H9 (cell line): ENCODE measurements at regions not wholly inside any gene's neighbourhood (a gene's known extent, or its start where the extent isn't known, plus 50 kb on each side); places are given as distances from the start of the nearest gene placed in this dataset.

Experiments
- DNase-seq: peaks from one replicate; pipeline ENCODE4 v3.0.0-alpha.2; 2017
- H2AFZ ChIP-seq: one replicate; pipeline ENCODE4 v1.6.1; 2013; ENCODE audit warnings: mild to moderate bottlenecking, low read length, control low read depth, moderate library complexity
- H2AK5ac ChIP-seq: 2 replicates; pipeline ENCODE4 v1.6.1; 2013; ENCODE audit warnings: low read length, control low read depth, mixed read lengths; ENCODE audit not compliant: insufficient read length
- H2BK120ac ChIP-seq: one replicate; pipeline ENCODE4 v1.6.1; 2013; ENCODE audit warnings: low read depth, mild to moderate bottlenecking, low read length, control low read depth, inconsistent platforms; ENCODE audit not compliant: poor library complexity, severe bottlenecking
- H2BK12ac ChIP-seq: 2 replicates; pipeline ENCODE4 v1.6.1; 2013; ENCODE audit warnings: low read length, control low read depth, mixed read lengths, low read depth; ENCODE audit not compliant: insufficient read length
- H2BK15ac ChIP-seq: 2 replicates; pipeline ENCODE4 v1.6.1; 2013; ENCODE audit warnings: low read depth, low read length, control low read depth
- H2BK20ac ChIP-seq: one replicate; pipeline ENCODE4 v1.6.1; 2013; ENCODE audit warnings: low read depth, mild to moderate bottlenecking, low read length, control low read depth, inconsistent platforms; ENCODE audit not compliant: poor library complexity, severe bottlenecking
- H2BK5ac ChIP-seq: 2 replicates; pipeline ENCODE4 v1.6.1; 2013; ENCODE audit warnings: low read length, control low read depth, mixed read lengths; ENCODE audit not compliant: insufficient read length
- H3K14ac ChIP-seq: 2 replicates; pipeline ENCODE4 v1.6.1; 2013; ENCODE audit warnings: low read length, control low read depth; ENCODE audit not compliant: insufficient read depth
- H3K18ac ChIP-seq: 2 replicates; pipeline ENCODE4 v1.6.1; 2013; ENCODE audit warnings: low read depth, mild to moderate bottlenecking, mixed read lengths, low read length, control low read depth; ENCODE audit not compliant: insufficient read length
- H3K23ac ChIP-seq: 2 replicates; pipeline ENCODE4 v1.6.1; 2013; ENCODE audit warnings: low read length, control low read depth, mixed read lengths, low read depth; ENCODE audit not compliant: insufficient read length
- H3K23me2 ChIP-seq: 2 replicates; pipeline ENCODE4 v1.6.1; 2013; ENCODE audit warnings: low read depth, mild to moderate bottlenecking, mixed read lengths, low read length, control low read depth; ENCODE audit not compliant: insufficient read length, poor library complexity, severe bottlenecking
- H3K27ac ChIP-seq: 2 replicates; pipeline ENCODE4 v1.5.1; 2013; ENCODE audit warnings: low read length, control low read depth, mixed read lengths, low read depth; ENCODE audit not compliant: insufficient read length
- H3K27me3 ChIP-seq: 2 replicates; pipeline ENCODE4 v1.6.1; 2013; ENCODE audit warnings: low read length, control low read depth, inconsistent platforms; ENCODE audit not compliant: insufficient read depth
- H3K4ac ChIP-seq: 2 replicates; pipeline ENCODE4 v1.6.1; 2013; ENCODE audit warnings: low read depth, mild to moderate bottlenecking, control low read depth, inconsistent platforms, low read length, moderate library complexity
- H3K4me1 ChIP-seq: 2 replicates; pipeline ENCODE4 v1.6.1; 2013; ENCODE audit warnings: low read length, control low read depth, inconsistent platforms; ENCODE audit not compliant: insufficient read depth
- H3K4me2 ChIP-seq: 2 replicates; pipeline ENCODE4 v1.6.1; 2013; ENCODE audit warnings: low read length, control low read depth, mixed read lengths; ENCODE audit not compliant: insufficient read length, insufficient read depth
- H3K56ac ChIP-seq: 2 replicates; pipeline ENCODE4 v1.6.1; 2013; ENCODE audit warnings: low read depth, mild to moderate bottlenecking, mixed read lengths, low read length, control low read depth; ENCODE audit not compliant: insufficient read length
- H3K79me1 ChIP-seq: 2 replicates; pipeline ENCODE4 v1.6.1; 2013; ENCODE audit warnings: low read depth, mild to moderate bottlenecking, moderate library complexity, low read length, control low read depth, inconsistent platforms; ENCODE audit not compliant: insufficient read depth, poor library complexity, severe bottlenecking
- H3K79me2 ChIP-seq: 2 replicates; pipeline ENCODE4 v1.6.1; 2013; ENCODE audit warnings: low read length, control low read depth, inconsistent platforms; ENCODE audit not compliant: insufficient read depth
- H3K9ac ChIP-seq: 2 replicates; pipeline ENCODE4 v1.6.1; 2013; ENCODE audit warnings: low read length, control low read depth, mixed read lengths; ENCODE audit not compliant: insufficient read length; ENCODE audit errors: extremely low read depth
- H3K9me3 ChIP-seq: one replicate; pipeline ENCODE4 v1.6.1; 2013; ENCODE audit warnings: low read depth, low read length, inconsistent platforms; ENCODE audit not compliant: control insufficient read depth
- H3T11ph ChIP-seq: one replicate; pipeline ENCODE4 v1.6.1; 2013; ENCODE audit warnings: mild to moderate bottlenecking, low read length, control low read depth, inconsistent platforms
- H4K20me1 ChIP-seq: one replicate; pipeline ENCODE4 v1.6.1; 2013; ENCODE audit not compliant: control insufficient read depth, insufficient read length, insufficient read depth
- H4K5ac ChIP-seq: 2 replicates; pipeline ENCODE4 v1.6.1; 2013; ENCODE audit warnings: low read depth, mild to moderate bottlenecking, mixed read lengths, low read length, control low read depth; ENCODE audit not compliant: insufficient read length
- H4K8ac ChIP-seq: replicated peaks from 2 replicates; pipeline ENCODE4 v1.6.1; 2013; ENCODE audit warnings: low read length, control low read depth, mixed read lengths, low read depth; ENCODE audit not compliant: insufficient read length
- H4K91ac ChIP-seq: 2 replicates; pipeline ENCODE4 v1.6.1; 2013; ENCODE audit warnings: low read depth, mild to moderate bottlenecking, moderate library complexity, mixed read lengths, low read length, control low read depth; ENCODE audit not compliant: insufficient read length
- H3K27ac Mint-ChIP-seq, 3 experiments: 2 replicates in 2 of 3; 3 replicates in 1 of 3; pipeline ENCODE4 v1.8.0; 2020 to 2021; ENCODE audit warnings: mixed read lengths in 3 of 3, mild to moderate bottlenecking in 1 of 3, moderate library complexity in 1 of 3
- H3K27me3 Mint-ChIP-seq: 2 replicates; pipeline ENCODE4 v1.8.0; 2021; ENCODE audit warnings: low read depth, mild to moderate bottlenecking, moderate library complexity, mixed read lengths
- H3K36me3 Mint-ChIP-seq, 3 experiments: 2 replicates in 2 of 3; 3 replicates in 1 of 3; pipeline ENCODE4 v1.8.0; 2020 to 2021; ENCODE audit warnings: low read depth in 3 of 3, mixed read lengths in 3 of 3; ENCODE audit not compliant: insufficient read depth in 1 of 3
- H3K4me1 Mint-ChIP-seq, 2 experiments: 2 replicates each; pipeline ENCODE4 v1.8.0; 2020; ENCODE audit warnings: mixed read lengths in 2 of 2
- H3K4me3 Mint-ChIP-seq, 2 experiments: 2 replicates in 1 of 2; 3 replicates in 1 of 2; pipeline ENCODE4 v1.8.0; 2020 to 2021; ENCODE audit warnings: mild to moderate bottlenecking in 2 of 2, mixed read lengths in 2 of 2, moderate library complexity in 1 of 2
- H3K9me3 Mint-ChIP-seq, 2 experiments: 2 replicates in 1 of 2; 3 replicates in 1 of 2; pipeline ENCODE4 v1.8.0; 2020; ENCODE audit warnings: mild to moderate bottlenecking in 2 of 2, mixed read lengths in 2 of 2, moderate library complexity in 1 of 2
- CTCF ChIP-seq: fragments of 200-600 bp; sonication (generic); conservative IDR thresholded peaks from 3 replicates; pipeline ENCODE4 v1.8.0; 2021; ENCODE audit warnings: antibody characterized with exemption, mild to moderate bottlenecking
- WGBS: extraction: QIAGEN DNeasy Blood & Tissue Kit; methylation state at CpG from one replicate; pipeline ENCODE4 v1.1.7; 2013; ENCODE audit warnings: missing lambda C conversion rate, low lambda C conversion rate, mixed read lengths; ENCODE audit not compliant: insufficient read length; ENCODE audit errors: extremely low coverage; 5-methylcytosine and 5-hydroxymethylcytosine counted together

GRCh38 chrX:5823903-5824302 is 404.8 kb downstream of the NLGN4X start:
- Histone ChIP-seq H4K8ac (no peak overlapping the region), H2BK120ac (no peak overlapping the region), H4K5ac (no peak overlapping the region), H3K56ac (no peak overlapping the region), H3K23ac (no peak overlapping the region), H3K4ac (no peak overlapping the region), H3K9ac (no peak overlapping the region), H4K20me1 (no peaks in the 10 kb centered on the region), H2AK5ac (no peak overlapping the region), H3K14ac (no peak overlapping the region), H4K91ac (no peak overlapping the region), H3K27me3 (no peaks in the 10 kb centered on the region), H2BK15ac (no peak overlapping the region), H3K18ac (no peak overlapping the region), H3K9me3 (no peaks in the 10 kb centered on the region), H3K4me1 (no peaks in the 10 kb centered on the region), H3K79me1 (no peaks in the 10 kb centered on the region), H2BK5ac (no peak overlapping the region), H3K4me2 (no peak overlapping the region), H3T11ph (no peak overlapping the region), H3K79me2 (no peaks in the 10 kb centered on the region), H2BK12ac (no peak overlapping the region), H3K27ac (no peak overlapping the region), H3K23me2 (no peaks in the 10 kb centered on the region), H2BK20ac (no peak overlapping the region), H2AFZ (no peak overlapping the region)
- no CpG with 5 or more reads among the region's 6 CpGs for WGBS
- Mint-ChIP-seq H3K4me1 (peaks cover 3 to 4% of the 10 kb centered on the region in 2 experiments; a peak in 1 of 4 replicates), H3K27ac (no peak overlapping the region; a peak in 1 of 7 replicates), H3K9me3 (no peaks in the 10 kb centered on the region; a peak in 1 of 5 replicates), H3K4me3 (no peak overlapping the region), H3K27me3 (peaks cover 24% of the 10 kb centered on the region), H3K36me3 (no peaks in the 10 kb centered on the region)
- no peak for DNase-seq
- no peak for TF ChIP-seq CTCF
